GM21786 (cell line): ENCODE measurements at regions not wholly inside any gene's neighbourhood (a gene's known extent, or its start where the extent isn't known, plus 50 kb on each side); places are given as distances from the start of the nearest gene placed in this dataset.

Experiments used
- ATAC-seq: cut with Tn5 transposase; IDR thresholded peaks from one replicate; pipeline ENCODE4 v1.9.1; 2021; ENCODE audit not compliant: unreplicated experiment

DNA sequence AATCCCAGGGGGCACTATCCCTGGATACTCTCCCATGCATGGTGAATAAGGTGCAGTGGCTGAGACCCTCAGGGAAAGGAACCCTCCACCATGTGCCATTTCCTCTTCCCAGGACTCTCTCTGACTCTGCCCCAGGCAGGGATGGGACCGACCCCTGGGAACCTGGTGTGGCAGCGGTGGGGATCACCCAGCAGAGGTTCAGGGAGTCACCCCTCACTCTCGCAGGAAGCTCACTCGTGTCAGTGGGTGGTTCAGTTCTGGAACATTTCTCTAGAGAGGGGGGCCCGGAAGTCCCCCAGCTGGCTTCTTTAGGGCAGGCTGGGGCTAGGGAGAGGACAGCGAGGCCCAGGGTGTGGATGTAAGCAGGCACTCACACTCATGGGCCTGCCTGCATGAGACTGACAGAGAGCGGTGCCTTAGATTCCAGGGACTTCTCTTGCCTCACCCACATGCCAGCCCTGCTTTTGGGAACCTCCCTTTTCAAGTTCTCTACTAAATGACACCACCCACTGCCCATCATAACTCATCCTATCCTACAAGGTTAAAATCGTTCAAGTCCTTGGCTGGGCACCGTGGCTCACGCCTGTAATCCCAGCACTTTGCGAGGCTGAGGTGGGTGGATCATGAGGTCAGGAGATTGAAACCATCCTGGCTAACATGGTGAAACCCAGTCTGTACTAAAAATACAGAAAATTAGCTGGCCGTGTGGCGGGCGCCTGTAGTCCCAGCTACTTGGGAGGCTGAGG, 109.7 kb upstream of the SDK2 start:
- no peak for ATAC-seq

DNA sequence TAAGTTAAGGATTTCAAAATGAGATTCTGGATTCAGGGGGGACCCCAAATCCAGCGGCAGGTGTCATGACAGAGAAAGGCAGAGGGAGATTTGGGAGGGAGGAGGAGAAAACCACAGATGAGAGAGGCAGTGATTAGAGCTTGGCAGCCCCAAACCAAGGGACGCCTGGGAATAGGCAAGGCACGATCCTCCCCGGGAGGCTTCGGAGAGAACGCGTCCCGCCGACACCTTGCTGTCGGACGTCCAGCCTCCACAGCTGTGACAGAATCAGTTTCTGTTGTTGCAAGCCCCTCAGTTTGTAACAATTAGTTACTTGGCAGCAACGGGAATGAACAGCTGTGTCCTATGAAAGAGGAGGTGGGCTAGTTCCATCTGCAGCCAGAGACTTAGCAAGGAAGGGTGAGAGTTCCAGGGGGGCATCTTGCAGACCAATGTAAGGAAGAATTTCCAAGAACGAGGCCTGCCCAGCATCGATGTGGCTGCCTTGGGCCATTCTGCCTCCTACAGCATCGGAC, 110.7 kb upstream of the SDK2 start:
- no peak for ATAC-seq

DNA sequence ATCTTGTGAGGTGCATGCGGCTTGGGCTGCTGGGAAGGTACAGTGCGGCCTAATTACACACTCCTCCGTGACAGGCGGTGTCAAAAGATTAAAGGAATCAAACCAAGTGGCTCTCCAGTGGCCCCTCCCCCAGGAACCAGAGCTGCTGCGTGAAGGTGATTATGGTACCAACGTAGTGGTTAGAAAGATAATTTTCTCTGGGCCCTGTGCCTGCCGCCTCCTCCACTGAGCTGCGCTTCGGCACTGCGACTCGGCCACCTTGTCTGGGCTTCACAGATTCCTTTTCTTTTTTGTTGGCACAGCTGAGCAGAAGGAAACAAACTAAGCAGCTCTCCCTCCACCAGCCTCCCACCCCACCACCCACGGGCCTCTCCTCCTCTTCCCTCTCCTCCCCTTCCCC, 113.2 kb upstream of the SDK2 start:
- ATAC-seq: no peak

DNA sequence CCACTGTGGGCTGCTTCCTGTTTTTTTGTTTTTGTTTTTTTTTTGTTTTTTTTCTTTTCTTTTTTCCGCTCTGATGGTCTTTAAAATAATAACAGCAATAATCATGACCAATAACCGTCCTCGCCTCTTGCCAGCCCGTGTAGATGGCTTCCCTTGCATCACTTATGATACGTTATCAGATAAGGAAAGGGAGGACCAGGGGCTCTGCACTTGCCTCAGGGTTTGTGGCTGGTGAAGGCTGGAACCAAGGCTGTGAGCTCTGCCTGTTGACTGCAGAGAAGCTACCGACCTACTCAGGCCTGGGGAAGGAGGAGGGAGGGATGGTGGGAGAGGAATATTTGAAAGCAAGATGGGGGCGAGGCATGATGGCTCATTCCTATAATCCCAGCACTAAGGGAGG, 114.0 kb upstream of the SDK2 start:
- ATAC-seq: no peak

DNA sequence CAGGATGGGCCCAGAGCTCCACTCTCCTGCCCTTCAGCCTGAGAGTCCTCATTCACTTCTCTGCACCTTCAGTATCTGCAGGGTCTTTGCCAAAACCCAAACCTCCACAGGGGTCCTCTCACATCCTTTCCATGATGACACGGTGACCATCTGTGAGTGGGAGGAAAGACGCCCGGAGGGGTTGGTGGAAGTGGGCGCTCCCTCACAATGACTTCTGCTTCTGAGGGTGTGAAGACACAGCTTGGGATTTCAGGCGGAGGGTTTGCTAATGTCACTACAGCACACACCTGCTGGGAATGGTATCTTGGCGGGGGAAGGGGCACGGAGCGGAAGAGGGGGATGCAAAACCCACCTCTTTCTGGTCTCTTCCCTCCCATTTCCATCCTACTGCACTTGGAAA, 115.1 kb upstream of the SDK2 start:
- no peak for ATAC-seq

DNA sequence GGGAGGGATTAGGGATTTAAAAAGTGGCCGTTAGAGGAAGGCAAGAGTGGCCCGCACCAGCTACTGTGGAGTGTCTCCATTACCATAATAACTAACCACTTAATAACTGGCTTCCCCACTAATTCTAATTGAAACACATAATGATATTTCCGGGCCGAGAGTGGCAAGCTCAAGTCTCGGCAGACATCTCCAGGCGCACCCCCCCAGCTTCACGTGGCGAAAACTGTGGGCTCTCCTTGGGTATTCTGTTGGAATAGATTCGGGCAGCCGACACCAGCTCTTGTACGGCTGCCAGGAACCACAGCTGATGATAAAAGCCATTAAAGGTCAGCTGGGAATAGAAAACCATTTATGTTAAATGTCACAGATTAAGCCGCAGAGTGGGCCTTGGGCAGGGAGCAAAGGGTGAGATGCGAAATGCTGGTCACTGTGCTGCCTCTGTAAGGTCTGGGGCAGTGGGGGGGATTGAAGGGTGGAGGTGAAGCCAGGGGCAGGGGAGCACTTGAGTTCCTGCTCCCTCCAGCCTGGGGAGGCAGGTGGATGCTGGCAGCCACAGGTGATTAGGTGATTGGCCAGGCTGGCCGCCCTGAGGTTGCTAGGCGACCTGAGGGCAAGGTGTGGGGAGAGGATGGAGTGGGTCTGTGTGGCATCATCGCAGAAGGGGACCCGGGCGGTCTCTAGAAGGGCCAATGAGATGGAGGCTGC, 115.6 kb upstream of the SDK2 start:
- no peak for ATAC-seq

DNA sequence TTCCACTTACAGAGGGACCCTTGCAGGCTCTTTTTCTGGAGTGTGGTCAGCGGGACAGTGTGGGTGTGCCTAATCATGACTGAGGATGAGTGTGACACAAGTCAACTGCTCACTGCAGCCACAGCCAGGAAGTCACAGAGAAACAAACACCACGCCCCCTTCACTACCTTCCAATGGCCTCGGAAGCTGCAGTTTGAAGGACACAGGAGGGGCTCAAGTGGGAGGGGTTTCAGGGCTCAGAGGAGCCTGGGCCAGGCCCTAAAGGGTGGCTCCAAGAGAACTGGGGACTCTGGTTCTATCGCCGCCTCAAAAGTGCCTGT, 116.2 kb upstream of the SDK2 start:
- ATAC-seq: no peak

DNA sequence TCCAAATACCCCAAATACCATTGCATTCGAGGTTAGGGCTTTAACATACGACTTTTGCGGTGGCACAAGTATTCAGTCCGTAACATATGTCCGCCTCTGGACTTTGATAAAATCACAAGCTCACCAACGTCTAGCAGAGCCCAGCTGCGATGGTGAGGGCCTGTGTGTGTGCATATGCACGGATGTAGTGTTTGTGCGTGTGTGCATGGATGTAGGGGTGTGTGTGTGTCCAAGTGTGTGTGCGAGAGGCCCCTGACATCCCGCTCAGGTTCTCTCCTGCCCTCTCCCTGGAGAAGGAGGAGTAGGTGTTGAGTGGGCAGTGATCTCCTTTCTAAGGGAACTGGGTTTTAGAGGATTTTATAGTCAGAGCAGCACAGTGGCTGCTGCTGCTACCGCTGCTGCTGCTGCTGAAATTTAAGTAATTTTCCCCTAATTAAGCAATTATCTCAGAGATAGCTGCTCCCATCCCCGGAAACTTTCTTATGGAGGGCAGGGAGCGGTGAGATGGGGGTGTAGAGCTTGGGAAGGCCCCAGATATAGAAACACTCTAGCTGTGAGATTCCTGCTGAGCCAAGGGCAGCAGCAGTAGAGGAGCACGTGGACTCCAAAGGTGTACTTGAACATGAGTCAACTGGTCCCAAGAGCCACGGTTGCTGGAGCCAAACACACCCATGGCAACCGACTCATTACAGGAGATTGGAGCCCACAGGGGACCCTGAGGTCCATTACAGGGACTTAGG, 121.7 kb upstream of the SDK2 start:
- no peak for ATAC-seq

DNA sequence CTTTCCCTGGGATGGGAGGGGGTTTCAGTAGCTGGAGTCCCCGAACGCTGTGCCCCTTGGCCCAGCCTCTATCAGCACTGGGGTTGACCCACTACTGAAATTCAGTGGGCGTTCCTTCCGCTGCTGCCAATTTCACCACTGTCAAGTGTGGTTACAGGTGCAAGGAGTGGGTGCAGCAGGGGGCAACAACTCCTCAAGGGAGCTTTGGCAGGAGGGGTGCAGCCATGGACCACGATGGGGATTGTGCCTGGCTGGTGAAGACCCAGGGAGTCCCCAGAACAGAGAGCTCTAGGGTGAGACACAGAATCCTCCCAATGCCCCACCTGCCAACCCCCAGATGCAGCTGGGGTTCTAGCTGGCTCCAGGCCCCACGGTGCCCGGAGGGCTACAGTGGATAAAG, 123.5 kb upstream of the SDK2 start:
- no peak for ATAC-seq

DNA sequence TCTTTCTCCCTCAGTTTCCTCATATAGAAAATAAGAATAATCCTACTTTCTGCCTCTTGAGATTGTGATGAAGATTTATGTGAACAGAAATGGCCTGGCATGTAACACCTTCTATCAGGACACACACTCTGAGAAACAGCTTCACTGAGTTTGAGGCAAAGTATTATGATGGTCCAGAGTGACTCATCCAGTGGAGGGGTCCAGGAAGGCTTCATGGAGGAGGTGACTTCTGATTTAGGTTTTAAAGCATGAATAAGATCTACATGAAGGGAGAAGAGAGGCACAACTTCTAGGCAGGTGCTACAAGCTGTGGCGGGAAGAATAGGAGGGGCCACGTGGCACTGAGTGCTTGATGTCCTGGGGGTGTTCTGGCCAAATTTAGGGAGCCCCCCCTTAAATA, 124.4 kb upstream of the SDK2 start:
- no peak for ATAC-seq

DNA sequence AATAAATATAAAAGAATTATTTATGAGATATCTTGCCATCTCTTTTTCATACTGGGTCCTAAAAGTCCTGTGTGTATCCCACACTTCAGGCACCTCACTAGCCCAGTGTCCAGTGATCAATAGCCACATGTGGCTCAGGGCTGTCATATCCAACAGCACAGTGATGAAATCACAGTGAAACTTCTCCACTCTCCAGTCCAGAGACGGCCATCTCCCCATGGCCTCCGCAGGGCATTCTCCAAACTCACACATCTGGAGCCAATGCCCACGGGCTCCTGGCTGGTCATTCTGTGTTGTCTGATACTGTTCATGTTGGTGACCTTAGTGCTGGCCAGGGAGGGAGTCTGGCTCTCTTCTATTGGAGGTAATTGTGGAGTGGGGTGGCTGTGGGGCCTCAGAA, 125.2 kb upstream of the SDK2 start:
- ATAC-seq: no peak

DNA sequence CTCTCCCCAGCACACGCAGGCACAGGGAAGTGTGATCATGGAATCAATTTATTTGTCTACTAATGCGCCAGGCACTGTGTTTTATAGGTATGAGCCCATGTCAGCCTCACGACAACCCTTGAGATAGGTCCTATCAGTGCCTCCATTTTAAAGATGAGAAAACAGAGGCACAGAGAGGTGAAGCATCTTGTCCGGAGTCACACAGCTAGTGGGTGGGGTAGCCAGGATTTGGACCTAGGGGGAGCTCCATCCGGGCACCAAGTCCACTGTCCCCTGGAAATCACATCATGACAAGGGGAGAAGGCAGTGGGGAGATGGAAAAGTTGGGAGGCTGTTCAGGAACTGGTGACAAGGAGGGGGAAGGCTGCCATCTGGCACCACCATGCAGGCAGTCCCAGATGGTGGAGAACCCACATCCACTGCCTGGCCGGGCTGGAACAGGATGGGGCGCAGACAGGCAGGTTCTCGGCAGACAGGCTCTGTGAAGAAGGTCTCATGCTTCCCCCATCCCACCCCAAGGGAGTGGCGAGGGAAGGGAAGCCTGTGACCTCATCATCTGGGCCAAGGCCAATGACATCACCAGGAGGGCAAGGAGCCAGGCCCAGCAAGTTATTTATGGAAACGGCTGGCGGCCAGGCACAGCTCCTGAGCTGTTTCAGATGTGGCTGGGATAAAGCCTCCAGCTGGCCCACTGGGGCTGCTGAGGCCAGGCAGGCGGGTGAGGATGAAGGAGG, 126.0 kb upstream of the SDK2 start:
- no peak for ATAC-seq

DNA sequence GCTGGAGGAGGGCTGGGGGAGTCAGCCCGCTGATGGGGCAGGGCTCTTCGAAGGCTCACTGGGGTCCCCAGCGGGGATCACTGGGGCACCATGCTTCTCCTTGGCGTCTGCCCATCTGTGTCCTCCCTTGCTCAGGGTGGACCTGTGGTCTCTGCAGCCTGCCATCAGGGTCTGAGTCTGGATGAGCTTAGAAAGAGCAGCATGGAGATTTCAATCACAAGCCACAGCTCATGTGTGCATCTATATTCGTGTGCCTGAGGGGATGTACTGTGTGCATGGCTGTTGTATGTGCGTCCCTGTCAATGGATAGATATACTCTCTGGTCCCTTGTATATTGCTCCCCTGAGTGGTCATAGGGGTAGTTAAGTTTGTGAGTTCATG, 126.6 kb upstream of the SDK2 start:
- ATAC-seq: no peak

DNA sequence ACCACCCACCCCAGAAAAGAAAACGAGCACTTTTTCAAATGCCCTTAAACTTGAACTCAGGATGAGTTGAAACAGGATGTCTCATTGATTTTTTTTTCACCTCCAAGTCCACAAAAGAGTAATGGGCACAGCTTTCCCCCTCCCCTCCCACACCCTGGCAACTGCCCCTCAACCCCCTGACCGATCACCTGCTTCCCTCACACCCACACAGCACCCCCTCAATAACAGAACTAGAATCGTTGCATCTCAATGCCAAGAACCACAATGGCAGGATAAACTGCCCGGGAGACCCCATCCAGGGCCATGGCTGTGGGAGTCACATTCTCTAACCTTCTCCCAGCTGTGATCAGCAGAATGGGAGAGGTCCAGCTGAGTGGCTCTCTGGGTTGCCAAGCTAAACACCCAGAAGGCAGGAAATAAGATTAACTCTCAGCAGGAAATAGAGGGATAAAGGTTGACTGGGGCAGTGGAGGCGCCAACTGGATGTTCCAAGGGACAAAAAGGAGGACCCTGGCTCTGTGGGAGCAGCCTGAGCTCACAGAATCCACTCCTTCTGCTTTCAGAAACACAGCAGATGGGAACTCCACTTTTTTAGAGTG, 128.0 kb upstream of the SDK2 start:
- ATAC-seq: no peak

DNA sequence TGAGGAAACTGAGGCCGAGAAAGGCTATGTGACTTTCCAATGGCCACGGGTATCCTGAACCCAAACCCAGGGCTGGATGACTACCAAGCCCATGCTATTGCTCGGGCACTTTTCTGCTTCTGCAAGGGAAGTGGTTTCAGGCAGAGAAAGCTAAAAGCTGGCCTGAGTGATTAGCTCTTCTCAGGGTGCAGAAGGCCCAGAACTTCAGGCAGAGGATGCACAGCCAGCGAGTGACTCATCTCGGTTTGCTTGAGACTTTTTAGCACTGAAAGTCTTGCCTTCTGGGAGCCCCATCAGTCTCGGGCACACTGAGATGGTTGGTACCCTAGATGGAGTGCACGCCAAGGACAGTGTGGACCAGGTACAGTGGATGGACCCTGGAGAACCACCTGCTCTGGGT, 129.5 kb upstream of the SDK2 start:
- no peak for ATAC-seq

DNA sequence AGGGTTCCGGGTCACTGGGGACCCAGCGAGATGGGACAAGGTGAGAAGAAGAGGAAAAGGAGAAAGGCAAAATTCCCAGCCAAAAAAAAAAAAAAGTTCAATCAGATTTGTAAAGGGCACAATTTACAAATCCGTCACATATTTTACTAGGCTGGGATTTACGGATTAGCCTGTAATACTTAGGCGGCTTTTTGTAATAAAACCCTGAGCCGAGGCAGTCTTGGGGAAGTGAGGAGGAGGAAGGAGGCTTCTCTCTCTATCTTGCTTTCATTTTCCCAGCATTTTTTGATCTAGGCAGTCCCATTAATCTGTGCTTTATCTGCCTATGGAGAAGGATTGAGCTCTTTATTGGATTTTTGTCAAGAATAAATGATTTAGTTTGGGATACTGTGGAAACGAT, 130.6 kb upstream of the SDK2 start:
- no peak for ATAC-seq

DNA sequence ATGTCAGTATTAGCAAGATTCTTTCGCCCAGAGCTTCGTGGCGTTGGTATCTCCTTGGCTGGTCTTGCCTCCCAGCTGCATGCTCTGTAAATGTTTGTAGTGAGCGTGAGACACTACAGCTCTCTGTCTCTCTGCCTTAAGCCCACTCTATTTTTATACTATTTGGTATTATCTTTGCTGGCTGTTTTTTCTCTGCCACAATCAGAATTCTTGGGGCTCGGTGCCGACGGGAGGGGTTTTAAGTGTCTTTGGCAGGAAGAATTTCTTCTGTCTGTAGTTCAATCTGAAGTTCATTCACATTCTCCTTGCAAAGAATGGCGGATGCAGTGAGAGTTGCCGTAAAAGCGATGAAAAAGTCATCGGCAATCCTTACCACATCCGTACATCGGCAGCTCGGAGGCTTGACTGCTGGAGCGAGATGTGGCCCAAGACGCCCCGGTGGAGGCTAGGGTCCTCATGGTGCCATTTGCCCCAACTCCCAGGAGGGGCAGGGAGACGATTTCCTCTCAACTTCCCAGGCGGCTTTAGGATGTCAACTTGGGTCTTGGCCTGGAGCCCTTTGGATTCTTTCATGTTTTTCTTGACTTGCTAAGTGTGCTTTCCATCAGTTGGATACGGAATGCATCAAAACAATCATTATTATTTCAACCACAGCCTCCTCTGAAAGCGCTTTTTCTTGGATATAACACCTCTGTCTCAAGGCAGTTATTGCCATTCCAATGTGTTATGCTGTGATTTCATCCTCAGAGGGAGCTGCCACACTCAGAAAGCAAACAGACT, 132.3 kb upstream of the SDK2 start:
- no peak for ATAC-seq

DNA sequence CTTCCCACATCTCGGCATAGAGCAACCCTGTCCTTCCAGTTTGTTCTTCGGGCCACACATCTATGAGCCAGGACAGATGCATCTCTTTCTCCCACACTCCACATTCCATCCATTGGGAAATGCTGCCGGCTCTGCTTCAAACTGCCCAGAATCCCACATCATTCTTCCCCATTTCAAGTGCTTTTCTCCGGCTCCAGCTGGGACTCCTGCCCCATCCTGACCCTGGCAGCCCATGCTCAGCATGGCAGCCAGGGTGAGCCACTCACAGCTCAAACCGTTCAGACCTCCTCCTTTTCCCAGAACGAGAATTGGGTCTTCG, 132.8 kb upstream of the SDK2 start:
- no peak for ATAC-seq

DNA sequence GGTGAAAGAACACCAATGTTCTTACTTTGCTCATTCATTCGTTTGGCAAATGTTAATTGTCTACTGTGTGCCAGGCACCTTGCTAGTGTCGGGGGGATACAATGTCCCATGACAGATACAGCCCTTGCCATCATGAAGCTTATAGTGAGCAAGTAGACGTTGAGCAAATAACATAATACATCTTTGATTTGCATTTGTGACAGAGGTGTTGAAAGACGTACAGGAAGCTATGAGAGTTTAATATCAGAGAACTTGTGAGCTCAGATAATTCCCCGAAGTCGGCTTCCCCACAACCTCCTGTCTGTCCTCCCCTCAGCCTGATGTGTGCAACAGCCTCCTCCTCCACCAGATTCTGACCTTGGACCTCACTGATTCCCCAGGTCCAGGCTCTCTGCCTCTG, 138.0 kb upstream of the SDK2 start:
- ATAC-seq: no peak

DNA sequence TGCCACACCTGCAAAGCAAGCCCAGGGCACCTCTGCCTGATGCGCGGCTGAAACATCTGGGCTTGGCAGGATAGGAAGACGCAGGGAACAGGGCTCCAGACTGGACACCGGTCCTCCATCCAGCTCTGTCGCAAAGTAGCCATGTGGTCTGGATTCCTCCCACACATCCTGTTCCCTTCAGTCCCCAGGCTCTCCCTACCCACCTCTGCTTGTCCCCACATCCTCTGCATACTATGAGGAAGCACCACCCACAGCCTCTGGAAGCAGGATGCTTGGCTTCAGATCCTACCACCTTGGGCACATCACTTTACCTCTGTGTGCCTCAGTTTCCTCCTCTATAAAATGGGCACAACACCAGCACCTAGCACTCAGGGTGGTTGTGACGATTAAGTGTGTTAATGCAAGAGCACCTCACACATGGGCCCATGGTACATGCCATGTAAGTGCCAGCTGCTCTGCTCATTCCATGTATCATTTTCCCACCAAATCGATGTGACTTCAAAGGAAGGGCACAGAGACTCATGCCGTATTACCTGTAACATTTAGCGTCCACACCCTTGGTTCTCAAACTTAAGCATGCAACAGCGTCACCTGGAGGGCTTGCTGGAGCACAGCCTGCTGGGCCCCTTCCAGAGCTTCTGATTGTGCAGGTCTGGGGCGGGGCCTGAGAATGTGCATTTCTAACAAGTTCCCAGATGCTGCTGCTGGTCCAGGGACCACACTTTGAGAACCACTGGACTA, 138.6 kb upstream of the SDK2 start:
- ATAC-seq: no peak
